GM21825 (cell line): ENCODE measurements at regions not wholly inside any gene's neighbourhood (a gene's known extent, or its start where the extent isn't known, plus 50 kb on each side); places are given as distances from the start of the nearest gene placed in this dataset.
"Not testable (repeated sequence)": the region's sequence is repeated elsewhere in the genome, so short reads cannot be mapped to it uniquely, and the experiment has no call there.

Source experiments
- ATAC-seq: cut with Tn5 transposase; IDR thresholded peaks from one replicate; pipeline ENCODE4 v1.9.1; 2021; ENCODE audit warnings: mild to moderate bottlenecking, moderate library complexity; ENCODE audit not compliant: unreplicated experiment

GRCh38 chr10:8278099-8278498, 223.6 kb downstream of the GATA3 start:
- ATAC-seq, result no peak

DNA sequence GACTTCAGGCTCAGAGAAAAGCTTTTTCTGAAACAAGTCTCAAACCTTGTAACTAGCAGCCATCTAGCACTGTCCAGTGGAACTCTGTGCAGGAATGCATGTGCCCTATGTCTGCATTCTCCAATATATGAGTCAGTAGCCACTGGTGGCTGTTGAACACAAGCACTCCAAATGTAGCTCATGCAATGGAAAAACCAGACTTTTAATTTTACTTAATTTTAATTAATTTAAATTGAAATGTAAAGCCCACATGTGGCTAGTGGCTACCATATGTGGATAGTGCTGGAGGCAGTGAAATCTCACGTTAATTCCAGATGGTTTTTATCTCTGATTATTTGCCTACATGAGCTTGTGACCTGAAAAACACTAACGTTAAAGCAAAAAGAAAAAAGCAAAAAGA, 225.1 kb downstream of the GATA3 start:
- no peak for ATAC-seq

- no peak for ATAC-seq
Observed at GRCh38 chr10:8280946-8281345, 226.5 kb downstream of the GATA3 start.

GRCh38 chr10:8282340-8282739, 227.9 kb downstream of the GATA3 start:
- ATAC-seq, result no peak

DNA sequence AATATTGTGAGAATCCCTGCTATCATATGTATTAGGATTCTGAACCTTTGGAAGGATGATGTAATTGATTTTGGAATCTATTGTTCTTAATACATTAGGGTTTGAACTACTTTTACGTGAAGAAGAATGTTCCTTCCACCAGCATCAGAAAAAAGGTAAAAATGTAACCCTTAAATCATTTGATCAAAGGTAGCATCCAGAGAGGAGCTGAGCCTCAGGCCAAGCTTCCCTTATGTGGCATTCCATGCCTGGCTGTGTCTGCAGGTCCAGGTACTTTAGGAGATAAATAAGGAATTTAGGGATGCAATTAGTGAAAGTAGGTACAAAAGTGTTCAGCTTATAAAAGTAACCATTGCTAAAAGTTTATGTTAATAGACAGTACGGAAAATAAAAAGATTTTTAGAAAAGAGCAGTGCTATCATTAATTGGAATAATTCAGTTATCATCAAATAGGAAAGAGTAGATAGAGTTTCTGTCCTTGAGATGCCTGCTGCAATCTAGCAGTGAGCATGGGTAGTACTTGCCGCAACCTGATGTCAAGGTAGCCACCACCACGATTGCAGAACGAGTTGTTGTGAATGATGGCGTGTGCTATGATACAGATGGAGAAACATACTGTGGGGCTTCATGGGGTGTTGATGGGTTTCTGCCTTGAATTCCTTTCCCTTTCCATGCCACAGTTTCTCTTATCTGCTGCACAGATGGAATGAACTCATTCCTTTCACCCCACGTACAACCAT, 228.8 kb downstream of the GATA3 start:
- ATAC-seq, result no peak

GRCh38 chr10:8283986-8284385, 229.5 kb downstream of the GATA3 start:
- ATAC-seq, result no peak

DNA sequence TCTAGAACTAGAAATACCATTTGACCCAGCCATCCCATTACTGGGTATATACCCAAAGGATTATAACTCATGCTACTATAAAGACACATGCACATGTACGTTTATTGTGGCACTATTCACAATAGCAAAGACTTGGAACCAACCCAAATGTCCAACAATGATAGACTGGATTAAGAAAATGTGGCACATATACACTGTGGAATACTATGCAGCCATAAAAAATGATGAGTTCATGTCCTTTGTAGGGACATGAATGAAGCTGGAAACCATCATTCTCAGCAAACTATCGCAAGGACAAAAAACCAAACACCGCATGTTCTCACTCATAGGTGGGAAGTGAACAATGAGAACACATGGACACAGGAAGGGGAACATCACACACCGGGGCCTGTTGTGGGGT, 231.5 kb downstream of the GATA3 start:
- not testable (repeated sequence) for ATAC-seq

DNA sequence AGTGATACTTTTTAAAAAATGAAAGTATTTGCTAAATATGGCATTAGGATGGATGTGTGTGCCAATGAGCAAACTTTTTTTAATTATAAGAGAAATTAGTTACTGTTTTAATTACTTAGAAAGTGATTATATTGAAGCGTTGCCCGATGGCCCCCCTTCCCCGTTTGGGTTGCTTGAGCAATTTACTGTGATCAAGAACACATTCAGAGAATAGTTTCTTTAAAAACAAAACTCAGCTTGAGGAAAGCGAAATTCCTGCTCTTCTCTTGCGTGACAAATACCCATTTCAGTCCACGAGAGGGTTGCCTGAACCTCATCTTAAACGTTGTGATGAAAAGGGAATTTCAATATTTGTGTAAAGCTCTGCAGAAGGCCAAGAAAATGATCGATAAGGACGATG, 234.1 kb downstream of the GATA3 start:
- no peak for ATAC-seq

- ATAC-seq, result no peak
Observed at GRCh38 chr10:8289186-8289924, 234.9 kb downstream of the GATA3 start.

- ATAC-seq, result no peak
Observed at GRCh38 chr10:8294779-8295178, 240.3 kb downstream of the GATA3 start.

GRCh38 chr10:8295311-8295710, 240.8 kb downstream of the GATA3 start:
- ATAC-seq, result no peak

DNA sequence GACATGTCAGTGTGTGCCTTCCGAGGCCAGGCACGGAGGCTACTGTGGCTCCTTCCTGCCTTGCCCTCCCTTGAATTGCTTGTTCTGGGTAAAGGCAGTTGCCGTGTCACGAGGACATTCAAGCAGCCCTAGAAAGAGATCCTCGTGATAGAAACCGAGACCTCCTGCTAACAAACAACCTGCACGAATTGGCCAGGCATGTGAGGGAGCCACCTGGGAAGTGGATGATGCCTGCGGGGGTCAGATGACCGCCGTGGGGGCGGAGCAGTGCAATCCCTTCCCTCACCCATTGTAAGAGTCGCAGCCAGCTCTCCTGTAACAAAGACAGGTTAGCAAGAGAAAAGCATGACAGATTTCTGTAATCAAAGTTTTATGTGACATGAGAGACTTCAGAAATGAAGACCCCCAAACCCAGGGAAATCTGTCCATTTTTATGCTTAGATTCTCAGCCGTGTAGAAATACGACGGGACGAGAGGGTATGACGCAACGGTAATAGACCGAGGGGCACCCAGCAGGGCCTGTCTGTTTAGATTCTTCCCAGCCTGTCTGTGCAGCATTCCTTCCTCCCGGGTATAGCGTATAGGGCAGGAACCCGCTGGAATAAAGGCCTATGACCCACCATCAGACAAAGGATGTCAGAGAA, 241.7 kb downstream of the GATA3 start:
- no peak for ATAC-seq

GRCh38 chr10:8296734-8297101, 242.2 kb downstream of the GATA3 start:
- no peak for ATAC-seq

- no peak for ATAC-seq
Observed at GRCh38 chr10:8297107-8297506, 242.6 kb downstream of the GATA3 start.

- ATAC-seq, result no peak
Observed at GRCh38 chr10:8297959-8298358, 243.5 kb downstream of the GATA3 start.

GRCh38 chr10:8298896-8299570, 244.5 kb downstream of the GATA3 start:
- ATAC-seq, result no peak

- ATAC-seq, result no peak
Observed at GRCh38 chr10:8300925-8301324, 246.4 kb downstream of the GATA3 start.

- ATAC-seq, result no peak
Observed at GRCh38 chr10:8301333-8301732, 246.8 kb downstream of the GATA3 start.

- no peak for ATAC-seq
Observed at GRCh38 chr10:8301831-8302230, 247.3 kb downstream of the GATA3 start.

DNA sequence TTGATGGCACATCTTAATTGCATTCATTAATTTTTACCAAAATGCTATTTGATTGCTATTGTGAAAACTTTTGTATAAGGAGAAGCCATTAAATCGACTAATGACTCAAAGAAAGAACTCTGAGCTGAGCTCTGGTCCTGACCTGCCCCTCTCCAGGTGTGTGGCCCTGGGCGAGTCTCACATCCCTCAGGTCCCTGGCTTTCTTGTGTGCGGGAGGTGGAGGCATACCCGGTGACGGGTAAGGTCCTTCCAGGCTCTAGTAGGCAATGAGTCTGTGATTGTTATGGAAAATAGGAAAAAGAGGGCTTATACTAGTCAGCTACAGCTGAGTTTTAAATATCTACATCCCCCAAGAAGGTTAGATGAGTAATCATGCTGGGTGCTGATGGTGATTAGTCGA, 248.1 kb downstream of the GATA3 start:
- no peak for ATAC-seq

DNA sequence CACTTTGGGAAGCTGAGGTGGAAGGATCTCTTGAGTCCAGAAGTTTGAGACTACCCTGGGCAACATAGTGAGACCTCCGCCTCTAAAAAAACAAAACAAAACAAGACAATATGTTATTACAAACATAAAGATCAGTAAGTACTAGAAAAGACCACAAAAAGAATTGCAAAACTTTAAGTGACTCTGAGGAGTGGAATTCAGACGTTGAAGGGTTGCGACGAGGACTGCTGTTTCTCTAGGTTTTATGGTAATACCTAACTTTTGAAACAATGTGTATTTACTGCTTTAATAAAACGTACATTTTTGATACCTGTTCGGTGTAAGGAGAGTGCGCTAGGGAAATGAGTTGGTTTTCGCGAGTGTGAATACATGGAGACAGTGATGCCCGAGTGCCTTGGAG, 250.4 kb downstream of the GATA3 start:
- ATAC-seq, result no peak
